Activated CD4-positive, alpha-beta memory T cell treated with anti-CD3 and anti-CD28 coated beads, Interleukin-2, amount 10 ng/mL, durations not matched to agents 7 days and 5 days (primary cell): ENCODE measurements at regions not wholly inside any gene's neighbourhood (a gene's known extent, or its start where the extent isn't known, plus 50 kb on each side); places are given as distances from the start of the nearest gene placed in this dataset.

Experiments used
- CTCF ChIA-PET: fragments of 350-600 bp; sonication (Branson Sonifier 250); formaldehyde crosslinking; loops from one replicate; lab custom pipeline; 2021; ENCODE audit warnings: antibody characterized with exemption, inconsistent platforms; lab: Charles Lee
- POLR2A ChIA-PET: fragments of 350-600 bp; sonication (Branson Sonifier 250); formaldehyde crosslinking; loops from one replicate; lab custom pipeline; 2021; ENCODE audit warnings: antibody characterized with exemption; lab: Charles Lee
- DNase-seq: peaks from one replicate; pipeline ENCODE4 v3.0.0-alpha.2; 2020
- H3K27ac Mint-ChIP-seq: one replicate; pipeline ENCODE4 v1.8.0; 2021; ENCODE audit warnings: mild to moderate bottlenecking, mixed read lengths
- H3K27me3 Mint-ChIP-seq: one replicate; pipeline ENCODE4 v1.8.0; 2021; ENCODE audit warnings: mixed read lengths
- H3K36me3 Mint-ChIP-seq: one replicate; pipeline ENCODE4 v1.8.0; 2021; ENCODE audit warnings: low read depth, mixed read lengths
- H3K4me1 Mint-ChIP-seq: one replicate; pipeline ENCODE4 v1.8.0; 2021; ENCODE audit warnings: mixed read lengths
- H3K4me3 Mint-ChIP-seq: one replicate; pipeline ENCODE4 v1.8.0; 2021; ENCODE audit warnings: mild to moderate bottlenecking, mixed read lengths
- H3K9me3 Mint-ChIP-seq: one replicate; pipeline ENCODE4 v1.8.0; 2021; ENCODE audit warnings: mixed read lengths

DNA sequence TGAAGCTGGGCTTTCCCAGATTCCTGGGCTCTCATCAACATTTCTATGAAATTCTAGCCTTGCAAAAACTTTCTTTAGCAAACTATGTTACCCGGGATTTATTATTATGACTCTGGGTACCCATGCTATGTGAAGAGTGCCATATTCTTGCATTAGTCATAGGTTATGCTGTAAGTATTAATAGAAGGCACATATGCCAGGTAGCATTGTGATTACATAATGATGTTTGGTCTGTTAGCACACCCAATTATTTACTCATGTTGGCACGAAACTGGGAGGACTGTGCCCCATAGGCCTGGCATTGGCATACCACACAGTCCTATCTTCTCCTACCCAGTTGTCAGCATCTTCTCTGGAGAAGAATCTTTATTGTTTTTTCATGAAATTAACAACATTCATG lies 171.0 kb downstream of the SLC4A3 start:
- ChIA-PET POLR2A (no interaction called here), CTCF (no interaction called here)
- Mint-ChIP-seq H3K36me3 (no peaks in the 10 kb centered on the region), H3K27me3 (no peaks in the 10 kb centered on the region), H3K4me3 (no peak overlapping the region), H3K27ac (no peak overlapping the region), H3K4me1 (no peaks in the 10 kb centered on the region), H3K9me3 (no peaks in the 10 kb centered on the region)
- no peak for DNase-seq

DNA sequence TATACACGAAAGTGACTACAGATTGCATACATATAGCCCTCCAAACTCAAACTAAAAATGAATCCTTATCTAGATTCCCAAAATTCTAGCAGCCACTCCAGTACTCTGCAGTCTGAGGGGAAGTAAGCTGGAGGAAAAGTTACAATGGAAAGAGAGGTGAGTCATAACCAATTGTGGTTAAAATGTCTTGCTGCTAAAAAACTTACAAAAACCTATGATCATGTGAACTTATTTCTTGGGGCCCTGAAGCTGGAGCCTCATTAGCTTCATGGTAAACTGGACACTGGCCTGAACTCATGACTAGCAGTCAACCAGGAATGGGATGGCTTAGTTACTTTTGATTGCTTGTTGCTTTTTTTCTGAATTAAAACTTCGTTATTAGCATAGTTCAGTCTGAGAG lies 175.9 kb downstream of the SLC4A3 start:
- Mint-ChIP-seq H3K9me3 (no peaks in the 10 kb centered on the region), H3K4me1 (no peaks in the 10 kb centered on the region), H3K36me3 (no peaks in the 10 kb centered on the region), H3K27me3 (no peaks in the 10 kb centered on the region), H3K27ac (no peak overlapping the region), H3K4me3 (no peak overlapping the region)
- ChIA-PET POLR2A (no interaction called here), CTCF (no interaction called here)
- no peak for DNase-seq

DNA sequence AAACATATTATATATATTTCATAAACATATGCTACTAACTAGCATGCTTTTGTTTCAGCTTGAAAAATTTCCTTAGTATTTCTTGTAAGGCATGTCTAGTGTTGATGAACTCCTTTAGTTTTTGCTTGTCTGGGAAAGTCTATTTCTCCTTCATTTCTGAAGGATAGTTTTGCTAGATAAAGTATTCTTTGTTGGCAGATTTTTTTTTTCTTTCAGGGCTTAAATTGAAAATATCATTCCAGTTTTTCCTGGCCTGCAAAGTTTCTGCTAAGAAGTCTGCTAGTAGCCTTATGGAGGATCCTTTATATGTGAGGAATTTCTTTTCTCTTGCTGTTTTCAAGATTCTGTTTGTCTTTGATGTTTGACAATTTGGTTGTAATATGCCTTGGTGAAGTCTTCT lies 183.5 kb downstream of the SLC4A3 start:
- DNase-seq, result no peak
- CTCF ChIA-PET, result no interaction called here

DNA sequence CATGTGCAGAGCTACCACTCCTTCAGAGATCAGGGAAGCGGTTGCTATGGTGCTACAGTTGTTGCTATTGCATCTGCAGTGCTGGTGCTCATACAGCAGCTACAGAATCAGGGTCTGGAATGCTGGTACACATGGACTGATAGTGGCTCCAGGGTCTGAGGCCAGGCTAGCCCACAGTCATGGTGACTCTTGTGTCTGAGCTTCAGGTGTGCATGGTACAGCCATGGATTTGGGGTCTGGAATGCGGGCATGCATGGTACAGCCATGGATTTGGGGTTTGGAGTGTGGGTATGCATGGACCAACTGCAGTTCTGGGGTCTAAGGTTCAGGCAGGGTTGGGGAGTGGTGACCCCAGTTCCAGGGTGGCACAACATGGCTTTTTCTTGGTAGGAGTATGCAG lies 185.2 kb downstream of the SLC4A3 start:
- H3K4me3 Mint-ChIP-seq, result no peak overlapping the region
- DNase-seq, result no peak
- no peaks in the 10 kb centered on the region for H3K27me3 Mint-ChIP-seq
- ChIA-PET POLR2A (no interaction called here), CTCF (no interaction called here)
- H3K4me1 Mint-ChIP-seq, result no peaks in the 10 kb centered on the region
- peaks cover 4% of the 10 kb centered on the region for H3K9me3 Mint-ChIP-seq
- H3K36me3 Mint-ChIP-seq, result no peaks in the 10 kb centered on the region
- no peak overlapping the region for H3K27ac Mint-ChIP-seq

More for the DNA sequence above, 183.5 kb downstream of the SLC4A3 start:
- Mint-ChIP-seq H3K27ac (no peak overlapping the region), H3K36me3 (no peaks in the 10 kb centered on the region), H3K27me3 (no peaks in the 10 kb centered on the region), H3K4me1 (no peaks in the 10 kb centered on the region), H3K9me3 (no peaks in the 10 kb centered on the region), H3K4me3 (no peak overlapping the region)
- POLR2A ChIA-PET, result no interaction called here

DNA sequence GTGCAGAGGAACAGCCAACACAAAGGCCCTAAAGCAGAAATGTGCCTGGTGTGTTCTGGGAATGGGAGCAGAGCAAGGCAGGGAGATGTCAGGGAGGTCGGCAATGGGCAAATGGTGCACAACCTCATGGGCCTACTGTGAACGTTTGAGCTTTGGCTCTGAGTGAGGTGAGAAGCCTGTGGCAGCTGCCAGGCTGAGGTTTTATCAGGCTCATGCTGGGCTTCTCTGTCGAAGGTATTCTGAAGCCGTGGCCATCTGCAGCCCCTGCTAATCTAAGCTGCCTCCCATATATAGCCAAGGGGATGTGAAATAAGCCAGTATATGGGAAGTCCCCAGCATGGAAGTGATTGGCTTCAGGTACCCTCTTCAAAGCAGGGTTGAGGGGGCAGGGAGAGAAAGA lies 193.3 kb downstream of the SLC4A3 start:
- Mint-ChIP-seq H3K4me3 (no peak overlapping the region), H3K27ac (no peak overlapping the region), H3K4me1 (no peaks in the 10 kb centered on the region), H3K36me3 (no peaks in the 10 kb centered on the region), H3K9me3 (peaks cover 4% of the 10 kb centered on the region), H3K27me3 (no peaks in the 10 kb centered on the region)
- no peak for DNase-seq
- ChIA-PET POLR2A (no interaction called here), CTCF (no interaction called here)

DNA sequence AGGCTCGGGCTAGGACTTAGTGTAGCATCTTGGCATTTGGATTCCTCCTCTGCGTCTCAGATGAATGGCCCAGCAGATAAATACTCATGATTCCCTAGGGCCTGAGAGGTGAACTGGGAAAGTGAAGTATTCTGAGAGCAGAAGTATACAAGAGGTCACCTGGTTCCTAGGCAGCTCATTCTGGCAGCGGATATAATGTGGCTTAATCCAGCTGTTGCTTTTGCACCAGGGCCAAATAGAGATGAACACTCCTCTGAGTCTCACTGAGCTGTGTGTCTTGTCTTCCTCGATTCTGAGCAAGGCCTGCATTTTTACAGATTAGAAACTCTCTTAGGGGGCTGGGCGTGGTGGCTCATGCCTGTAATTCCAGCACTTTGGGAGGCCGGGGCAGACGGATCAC lies 196.1 kb downstream of the SLC4A3 start:
- Mint-ChIP-seq H3K36me3 (no peaks in the 10 kb centered on the region), H3K27ac (no peak overlapping the region), H3K9me3 (no peaks in the 10 kb centered on the region), H3K4me3 (no peak overlapping the region), H3K4me1 (no peaks in the 10 kb centered on the region), H3K27me3 (no peaks in the 10 kb centered on the region)
- ChIA-PET CTCF (no interaction called here), POLR2A (no interaction called here)
- DNase-seq, result no peak

DNA sequence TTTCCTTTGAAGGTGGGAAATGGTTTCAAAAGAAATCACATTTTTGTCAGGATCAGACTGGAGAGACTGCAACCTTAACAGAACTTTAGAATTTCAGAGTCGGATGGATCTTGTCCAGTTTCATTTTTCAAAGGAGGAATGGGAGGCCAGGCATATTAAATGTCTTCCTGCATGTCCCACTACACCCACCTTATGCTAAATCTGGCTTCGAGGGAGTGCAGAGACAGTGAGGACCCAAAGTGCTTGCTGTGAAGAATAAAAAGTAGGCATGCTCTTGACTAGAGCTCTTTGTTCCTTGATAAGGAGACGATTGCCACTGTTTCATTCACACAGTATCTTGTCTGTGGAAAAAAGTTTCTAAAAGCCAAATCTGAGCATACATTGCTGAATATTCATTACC lies 197.6 kb downstream of the SLC4A3 start:
- POLR2A ChIA-PET, result no interaction called here

DNA sequence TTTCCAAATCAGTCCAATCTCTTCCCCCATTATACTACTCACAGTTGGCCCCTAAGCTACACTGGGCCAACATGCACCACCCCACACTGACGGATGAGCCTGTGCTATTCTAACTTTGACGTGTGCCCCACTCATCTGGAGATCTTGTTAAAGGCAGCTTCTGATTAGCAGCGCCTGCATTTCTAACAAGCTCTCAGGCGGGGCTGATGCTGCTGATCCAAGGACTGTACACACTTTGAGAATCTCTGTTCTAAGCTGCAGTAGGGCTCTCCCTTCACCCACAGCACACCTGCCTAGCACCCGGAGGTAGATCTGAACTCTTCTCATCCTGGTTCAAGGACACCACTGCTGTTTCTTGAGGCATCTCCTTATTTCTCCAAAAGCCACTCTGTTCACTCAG lies 200.7 kb downstream of the SLC4A3 start:
- no peaks in the 10 kb centered on the region for H3K9me3 Mint-ChIP-seq
- DNase-seq, result no peak
- no peak overlapping the region for H3K4me3 Mint-ChIP-seq
- no peak overlapping the region for H3K27ac Mint-ChIP-seq
- no peaks in the 10 kb centered on the region for H3K27me3 Mint-ChIP-seq
- H3K4me1 Mint-ChIP-seq, result no peaks in the 10 kb centered on the region
- POLR2A ChIA-PET, result no interaction called here
- no peaks in the 10 kb centered on the region for H3K36me3 Mint-ChIP-seq
- CTCF ChIA-PET, result no interaction called here

More for the DNA sequence above, 197.6 kb downstream of the SLC4A3 start:
- no peaks in the 10 kb centered on the region for H3K36me3 Mint-ChIP-seq
- no peaks in the 10 kb centered on the region for H3K27me3 Mint-ChIP-seq
- H3K4me3 Mint-ChIP-seq, result no peak overlapping the region
- H3K9me3 Mint-ChIP-seq, result no peaks in the 10 kb centered on the region
- CTCF ChIA-PET, result no interaction called here
- DNase-seq, result no peak
- H3K27ac Mint-ChIP-seq, result no peak overlapping the region
- no peaks in the 10 kb centered on the region for H3K4me1 Mint-ChIP-seq

DNA sequence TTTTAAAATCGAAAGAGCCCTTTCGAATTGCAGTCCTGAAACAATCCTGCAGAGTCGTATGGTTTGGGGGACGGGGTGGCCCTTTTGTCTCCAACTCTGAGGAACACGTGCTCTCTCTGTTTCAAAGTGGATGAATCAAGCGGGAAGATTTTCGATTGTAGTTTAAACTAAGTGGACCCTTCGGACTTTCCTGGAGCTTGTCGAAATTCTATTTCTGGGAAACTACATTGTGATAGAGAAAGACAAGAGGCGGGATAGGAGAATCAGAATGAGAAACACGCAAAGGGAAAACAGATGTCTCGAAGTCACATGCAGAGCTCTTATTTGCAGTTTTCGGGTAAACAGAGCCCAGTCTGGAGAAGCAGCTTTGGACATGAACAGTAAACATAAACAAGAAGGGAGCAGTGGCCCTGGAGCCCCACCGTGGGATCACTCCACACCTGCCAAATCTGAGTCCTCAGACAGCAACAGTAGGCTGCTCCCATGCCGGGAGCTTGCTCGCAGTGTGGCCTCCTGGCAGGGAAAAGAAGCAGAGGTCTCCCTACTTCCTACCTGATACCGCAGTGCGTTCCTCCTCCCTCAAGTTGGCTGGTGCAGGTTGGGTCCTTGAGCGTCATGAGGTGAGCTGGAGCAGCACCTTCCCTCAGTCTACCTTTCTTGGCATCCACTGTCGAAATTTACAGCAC lies 202.4 kb downstream of the SLC4A3 start:
- H3K27ac Mint-ChIP-seq, result no peak overlapping the region
- no peaks in the 10 kb centered on the region for H3K9me3 Mint-ChIP-seq
- no peaks in the 10 kb centered on the region for H3K27me3 Mint-ChIP-seq
- no peaks in the 10 kb centered on the region for H3K4me1 Mint-ChIP-seq
- H3K36me3 Mint-ChIP-seq, result no peaks in the 10 kb centered on the region
- ChIA-PET CTCF (no interaction called here), POLR2A (no interaction called here)
- H3K4me3 Mint-ChIP-seq, result no peak overlapping the region
- DNase-seq, result no peak

DNA sequence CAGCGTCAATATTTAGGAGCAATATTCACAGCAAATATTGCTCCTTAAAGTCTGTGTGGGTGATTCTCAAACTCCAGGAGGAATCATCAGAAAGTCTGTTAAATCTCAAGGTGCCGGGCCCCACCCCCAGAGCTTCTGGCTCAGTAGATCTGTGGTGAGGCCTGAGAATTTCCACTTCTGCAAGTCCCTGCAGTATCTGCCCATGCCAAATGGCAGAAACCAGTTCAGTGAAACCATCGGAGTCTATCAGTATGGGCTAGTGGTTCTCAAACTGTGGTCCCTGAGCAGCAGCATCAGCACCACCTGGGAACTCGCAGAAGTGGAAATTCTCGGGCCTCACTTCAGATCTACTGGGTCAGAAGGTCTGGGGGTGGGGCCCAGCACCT lies 202.9 kb downstream of the SLC4A3 start:
- Mint-ChIP-seq H3K36me3 (no peaks in the 10 kb centered on the region), H3K4me1 (no peaks in the 10 kb centered on the region), H3K27me3 (no peaks in the 10 kb centered on the region), H3K9me3 (no peaks in the 10 kb centered on the region), H3K4me3 (no peak overlapping the region), H3K27ac (no peak overlapping the region)
- DNase-seq, result no peak
- CTCF ChIA-PET, result no interaction called here
- POLR2A ChIA-PET, result no interaction called here

DNA sequence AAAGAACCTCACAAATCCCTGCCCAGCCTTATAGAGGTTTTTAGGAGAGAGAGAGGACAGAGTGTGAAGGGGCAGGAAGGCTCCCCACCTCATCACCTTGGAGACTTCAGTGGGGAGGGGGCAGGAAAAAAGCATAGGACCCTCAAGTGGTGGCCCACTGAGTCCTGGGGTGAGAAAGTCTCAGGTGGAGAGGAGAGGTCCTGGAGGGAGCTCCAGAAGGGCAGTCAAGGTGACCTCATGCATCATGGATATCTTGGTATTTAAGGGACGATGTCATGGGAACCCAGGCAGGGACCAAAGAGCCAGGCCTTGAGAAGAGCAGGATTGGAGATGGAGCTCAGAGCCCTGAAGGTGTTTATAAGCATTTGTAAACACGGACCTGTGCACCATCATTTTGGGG lies 204.5 kb downstream of the SLC4A3 start:
- ChIA-PET POLR2A (no interaction called here), CTCF (no interaction called here)
- Mint-ChIP-seq H3K27ac (no peak overlapping the region), H3K4me1 (no peaks in the 10 kb centered on the region), H3K9me3 (no peaks in the 10 kb centered on the region), H3K4me3 (no peak overlapping the region), H3K36me3 (no peaks in the 10 kb centered on the region), H3K27me3 (no peaks in the 10 kb centered on the region)
- no peak for DNase-seq

DNA sequence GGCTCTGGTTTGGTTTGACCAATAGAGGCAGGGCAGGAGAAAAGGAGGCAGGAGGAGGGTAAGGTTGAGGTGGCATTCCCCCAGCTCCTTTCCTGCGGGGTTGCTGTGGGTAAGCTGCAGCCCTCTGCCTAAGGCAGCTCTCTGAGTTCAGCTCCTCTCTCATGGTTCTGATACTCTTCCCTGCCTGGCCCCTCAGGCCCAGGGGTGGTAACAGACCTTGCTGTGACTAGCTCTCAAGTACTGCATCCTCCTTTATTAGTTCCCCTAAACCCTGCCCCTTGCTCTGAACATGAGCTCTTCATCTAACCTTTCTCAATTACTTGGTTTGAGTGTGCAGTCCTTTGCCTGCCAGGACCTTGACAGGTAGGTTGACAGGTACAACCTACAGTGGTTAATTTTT lies 205.5 kb downstream of the SLC4A3 start:
- Mint-ChIP-seq H3K4me1 (no peaks in the 10 kb centered on the region), H3K27ac (no peak overlapping the region), H3K9me3 (no peaks in the 10 kb centered on the region), H3K27me3 (no peaks in the 10 kb centered on the region), H3K4me3 (no peak overlapping the region), H3K36me3 (no peaks in the 10 kb centered on the region)
- DNase-seq, result no peak
- ChIA-PET POLR2A (no interaction called here), CTCF (interaction anchor here (1.2 kb wide), 1 partner anchor 11 kb away, joined by 3 read pairs; no protein-coding TSS in a partner anchor)

DNA sequence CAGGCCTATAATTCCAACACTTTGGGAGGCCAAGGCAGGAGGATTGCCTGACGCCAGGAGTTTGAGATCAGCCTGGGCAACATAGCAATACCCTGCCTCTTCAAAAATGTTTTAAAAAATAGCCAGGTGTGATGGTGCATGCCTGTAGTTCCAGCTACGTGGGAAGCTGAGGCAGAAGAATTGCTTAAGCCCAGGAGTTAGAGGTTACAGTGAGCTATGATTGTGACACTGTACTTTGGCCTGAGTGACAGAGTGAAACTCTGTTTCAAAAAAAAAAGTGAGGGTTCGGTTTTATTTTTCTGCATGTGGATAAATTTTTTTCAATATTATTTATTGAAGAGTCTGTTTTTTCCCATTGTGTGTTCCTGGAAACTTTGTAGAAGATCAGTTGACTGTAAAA lies 208.1 kb downstream of the SLC4A3 start:
- Mint-ChIP-seq H3K27me3 (no peaks in the 10 kb centered on the region), H3K9me3 (no peaks in the 10 kb centered on the region), H3K36me3 (no peaks in the 10 kb centered on the region), H3K27ac (no peak overlapping the region), H3K4me3 (no peak overlapping the region), H3K4me1 (no peaks in the 10 kb centered on the region)
- CTCF ChIA-PET, result no interaction called here
- DNase-seq, result no peak
- POLR2A ChIA-PET, result no interaction called here

DNA sequence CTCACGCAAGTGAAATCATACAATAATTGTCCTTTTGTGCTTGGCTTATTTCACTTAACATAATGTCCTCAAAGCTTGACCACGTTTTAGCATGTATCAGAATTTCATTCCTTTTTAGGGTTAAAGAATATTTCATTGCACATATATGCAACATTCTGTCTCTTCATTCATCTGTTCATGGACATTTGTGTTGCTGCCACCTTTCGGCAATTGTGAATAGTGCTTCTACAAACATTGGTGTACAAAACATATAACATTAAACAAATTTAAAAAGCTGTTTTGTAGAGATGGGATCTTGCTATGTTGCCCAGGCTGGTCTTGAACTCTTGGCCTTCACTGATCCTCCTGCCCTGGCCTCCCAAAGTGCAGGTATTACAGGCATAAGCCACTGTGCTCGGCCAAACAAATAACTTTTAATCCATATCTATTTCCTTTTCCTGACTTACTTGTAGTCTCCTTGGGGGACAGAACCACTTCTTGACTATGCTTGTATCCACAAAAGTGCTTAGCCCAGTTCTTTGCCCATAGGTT lies 209.3 kb downstream of the SLC4A3 start:
- H3K9me3 Mint-ChIP-seq, result no peaks in the 10 kb centered on the region
- DNase-seq, result no peak
- H3K27me3 Mint-ChIP-seq, result no peaks in the 10 kb centered on the region
- no peaks in the 10 kb centered on the region for H3K36me3 Mint-ChIP-seq
- H3K4me3 Mint-ChIP-seq, result no peak overlapping the region
- no peak overlapping the region for H3K27ac Mint-ChIP-seq
- no peaks in the 10 kb centered on the region for H3K4me1 Mint-ChIP-seq
- ChIA-PET POLR2A (no interaction called here), CTCF (no interaction called here)
